GM23338 (cell line): ENCODE measurements at regions not wholly inside any gene's neighbourhood (a gene's known extent, or its start where the extent isn't known, plus 50 kb on each side); places are given as distances from the start of the nearest gene placed in this dataset.

Experiments
- ATAC-seq: fragments of 200-7000 bp; cut with Tn5 transposase; 3 replicates; pipeline ENCODE4 v1.9.1; 2020
- DNase-seq: peaks from one replicate; pipeline ENCODE4 v3.0.0-alpha.2; 2015; ENCODE audit warnings: low spot score
- H2AFZ ChIP-seq: fragments of 200-600 bp; sonication (generic); 2 replicates; pipeline ENCODE4 v1.8.0; 2016; ENCODE audit warnings: antibody characterized with exemption, mild to moderate bottlenecking, moderate library complexity
- H3F3A ChIP-seq: fragments of 200-600 bp; sonication (generic); replicated peaks from 2 replicates; pipeline ENCODE4 v1.8.0; 2017; ENCODE audit warnings: antibody characterized with exemption, mixed run types, low read depth
- H3K27ac ChIP-seq: fragments of 200-600 bp; sonication (generic); 2 replicates; pipeline ENCODE4 v1.6.1; 2016; ENCODE audit warnings: low read depth
- H3K27me3 ChIP-seq: fragments of 200-600 bp; sonication (generic); 2 replicates; pipeline ENCODE4 v1.8.0; 2016; ENCODE audit warnings: mild to moderate bottlenecking, mixed run types, moderate library complexity; ENCODE audit not compliant: insufficient read depth
- H3K36me3 ChIP-seq: fragments of 200-600 bp; sonication (generic); 2 replicates; pipeline ENCODE4 v1.8.0; 2016; ENCODE audit warnings: mild to moderate bottlenecking; ENCODE audit not compliant: insufficient read depth
- H3K4me1 ChIP-seq: fragments of 200-600 bp; sonication (generic); 2 replicates; pipeline ENCODE4 v1.8.0; 2016; ENCODE audit warnings: mild to moderate bottlenecking, moderate library complexity; ENCODE audit not compliant: insufficient read depth
- H3K4me2 ChIP-seq: fragments of 200-600 bp; sonication (generic); 2 replicates; pipeline ENCODE4 v1.7.1; 2017; ENCODE audit warnings: mixed run types
- H3K4me3 ChIP-seq: fragments of 200-600 bp; sonication (generic); 2 replicates; pipeline ENCODE4 v1.6.1; 2016; ENCODE audit warnings: mixed run types
- H3K79me2 ChIP-seq: fragments of 200-600 bp; sonication (generic); replicated peaks from 2 replicates; pipeline ENCODE4 v1.8.0; 2017; ENCODE audit warnings: mild to moderate bottlenecking; ENCODE audit not compliant: insufficient read depth
- H3K9me2 ChIP-seq: fragments of 200-600 bp; sonication (generic); 2 replicates; pipeline ENCODE4 v1.8.0; 2017; ENCODE audit not compliant: insufficient read depth
- H4K20me1 ChIP-seq: fragments of 200-600 bp; sonication (generic); replicated peaks from 2 replicates; pipeline ENCODE4 v1.8.0; 2017; ENCODE audit warnings: mild to moderate bottlenecking; ENCODE audit not compliant: insufficient read depth
- H3K27ac Mint-ChIP-seq: 2 replicates; pipeline ENCODE4 v1.8.0; 2020; ENCODE audit warnings: inconsistent platforms, mild to moderate bottlenecking, moderate library complexity, mixed read lengths
- H3K27me3 Mint-ChIP-seq: 3 replicates; pipeline ENCODE4 v1.8.0; 2022; ENCODE audit warnings: low read depth, mild to moderate bottlenecking, moderate library complexity, mixed read lengths, inconsistent platforms; ENCODE audit not compliant: insufficient read depth, poor library complexity
- H3K36me3 Mint-ChIP-seq: 3 replicates; pipeline ENCODE4 v1.8.0; 2021; ENCODE audit warnings: low read depth, mild to moderate bottlenecking, inconsistent platforms, moderate library complexity, mixed read lengths
- H3K4me1 Mint-ChIP-seq: 3 replicates; pipeline ENCODE4 v1.8.0; 2020; ENCODE audit warnings: mild to moderate bottlenecking, inconsistent platforms, mixed read lengths
- H3K4me3 Mint-ChIP-seq: 3 replicates; pipeline ENCODE4 v1.8.0; 2021; ENCODE audit warnings: moderate library complexity, mild to moderate bottlenecking, inconsistent platforms, mixed read lengths
- H3K9me3 Mint-ChIP-seq: 3 replicates; pipeline ENCODE4 v1.8.0; 2020; ENCODE audit warnings: moderate library complexity, mild to moderate bottlenecking, inconsistent platforms, mixed read lengths
- ETS1 ChIP-seq: IDR thresholded peaks from 2 replicates; pipeline ENCODE4 v1.6.1; 2016; ENCODE audit warnings: antibody characterized with exemption
- EZH2 ChIP-seq: fragments of 200-600 bp; sonication (generic); IDR thresholded peaks from one replicate; pipeline ENCODE4 v1.8.0; 2017; ENCODE audit warnings: antibody characterized with exemption, mild to moderate bottlenecking, low read depth; ENCODE audit not compliant: unreplicated experiment
- JUNB ChIP-seq: IDR thresholded peaks from one replicate; pipeline ENCODE4 v1.6.1; 2016; ENCODE audit warnings: antibody characterized with exemption; ENCODE audit not compliant: unreplicated experiment
- POLR2AphosphoS5 ChIP-seq: IDR thresholded peaks from 2 replicates; pipeline ENCODE4 v1.6.1; 2016; ENCODE audit warnings: antibody characterized with exemption, low read depth
- STAT1 ChIP-seq: IDR thresholded peaks from one replicate; pipeline ENCODE4 v1.6.1; 2016; ENCODE audit warnings: antibody characterized with exemption; ENCODE audit not compliant: unreplicated experiment
- ZNF331 ChIP-seq: fragments of 250-450 bp; sonication (Bioruptor Pico); IDR thresholded peaks from 2 replicates; pipeline ENCODE4 v1.5.0; 2020; ENCODE audit warnings: low read depth, mild to moderate bottlenecking, moderate library complexity
- TF ChIP-seq, protein P1 (sequence below): fragments of 250-450 bp; sonication (Bioruptor Pico); IDR thresholded peaks from 2 replicates; pipeline ENCODE4 v1.5.0; 2020; ENCODE audit warnings: mild to moderate bottlenecking, moderate library complexity
- TF ChIP-seq, protein P2 (sequence below), 2 experiments: fragments of 200-600 bp in 1 of 2; sonication (generic) in 1 of 2; conservative IDR thresholded peaks; 2 replicates each; pipeline versions ENCODE4 v1.5.1 to v1.6.1; 2016 to 2017; ENCODE audit warnings: antibody characterized with exemption in 2 of 2, low read depth in 2 of 2, mild to moderate bottlenecking in 2 of 2, moderate library complexity in 1 of 2

GRCh38 chr7:53458636-53459035 lies 423.2 kb downstream of the POM121L12 start (continued):
- TF ChIP-seq, protein P1, sequence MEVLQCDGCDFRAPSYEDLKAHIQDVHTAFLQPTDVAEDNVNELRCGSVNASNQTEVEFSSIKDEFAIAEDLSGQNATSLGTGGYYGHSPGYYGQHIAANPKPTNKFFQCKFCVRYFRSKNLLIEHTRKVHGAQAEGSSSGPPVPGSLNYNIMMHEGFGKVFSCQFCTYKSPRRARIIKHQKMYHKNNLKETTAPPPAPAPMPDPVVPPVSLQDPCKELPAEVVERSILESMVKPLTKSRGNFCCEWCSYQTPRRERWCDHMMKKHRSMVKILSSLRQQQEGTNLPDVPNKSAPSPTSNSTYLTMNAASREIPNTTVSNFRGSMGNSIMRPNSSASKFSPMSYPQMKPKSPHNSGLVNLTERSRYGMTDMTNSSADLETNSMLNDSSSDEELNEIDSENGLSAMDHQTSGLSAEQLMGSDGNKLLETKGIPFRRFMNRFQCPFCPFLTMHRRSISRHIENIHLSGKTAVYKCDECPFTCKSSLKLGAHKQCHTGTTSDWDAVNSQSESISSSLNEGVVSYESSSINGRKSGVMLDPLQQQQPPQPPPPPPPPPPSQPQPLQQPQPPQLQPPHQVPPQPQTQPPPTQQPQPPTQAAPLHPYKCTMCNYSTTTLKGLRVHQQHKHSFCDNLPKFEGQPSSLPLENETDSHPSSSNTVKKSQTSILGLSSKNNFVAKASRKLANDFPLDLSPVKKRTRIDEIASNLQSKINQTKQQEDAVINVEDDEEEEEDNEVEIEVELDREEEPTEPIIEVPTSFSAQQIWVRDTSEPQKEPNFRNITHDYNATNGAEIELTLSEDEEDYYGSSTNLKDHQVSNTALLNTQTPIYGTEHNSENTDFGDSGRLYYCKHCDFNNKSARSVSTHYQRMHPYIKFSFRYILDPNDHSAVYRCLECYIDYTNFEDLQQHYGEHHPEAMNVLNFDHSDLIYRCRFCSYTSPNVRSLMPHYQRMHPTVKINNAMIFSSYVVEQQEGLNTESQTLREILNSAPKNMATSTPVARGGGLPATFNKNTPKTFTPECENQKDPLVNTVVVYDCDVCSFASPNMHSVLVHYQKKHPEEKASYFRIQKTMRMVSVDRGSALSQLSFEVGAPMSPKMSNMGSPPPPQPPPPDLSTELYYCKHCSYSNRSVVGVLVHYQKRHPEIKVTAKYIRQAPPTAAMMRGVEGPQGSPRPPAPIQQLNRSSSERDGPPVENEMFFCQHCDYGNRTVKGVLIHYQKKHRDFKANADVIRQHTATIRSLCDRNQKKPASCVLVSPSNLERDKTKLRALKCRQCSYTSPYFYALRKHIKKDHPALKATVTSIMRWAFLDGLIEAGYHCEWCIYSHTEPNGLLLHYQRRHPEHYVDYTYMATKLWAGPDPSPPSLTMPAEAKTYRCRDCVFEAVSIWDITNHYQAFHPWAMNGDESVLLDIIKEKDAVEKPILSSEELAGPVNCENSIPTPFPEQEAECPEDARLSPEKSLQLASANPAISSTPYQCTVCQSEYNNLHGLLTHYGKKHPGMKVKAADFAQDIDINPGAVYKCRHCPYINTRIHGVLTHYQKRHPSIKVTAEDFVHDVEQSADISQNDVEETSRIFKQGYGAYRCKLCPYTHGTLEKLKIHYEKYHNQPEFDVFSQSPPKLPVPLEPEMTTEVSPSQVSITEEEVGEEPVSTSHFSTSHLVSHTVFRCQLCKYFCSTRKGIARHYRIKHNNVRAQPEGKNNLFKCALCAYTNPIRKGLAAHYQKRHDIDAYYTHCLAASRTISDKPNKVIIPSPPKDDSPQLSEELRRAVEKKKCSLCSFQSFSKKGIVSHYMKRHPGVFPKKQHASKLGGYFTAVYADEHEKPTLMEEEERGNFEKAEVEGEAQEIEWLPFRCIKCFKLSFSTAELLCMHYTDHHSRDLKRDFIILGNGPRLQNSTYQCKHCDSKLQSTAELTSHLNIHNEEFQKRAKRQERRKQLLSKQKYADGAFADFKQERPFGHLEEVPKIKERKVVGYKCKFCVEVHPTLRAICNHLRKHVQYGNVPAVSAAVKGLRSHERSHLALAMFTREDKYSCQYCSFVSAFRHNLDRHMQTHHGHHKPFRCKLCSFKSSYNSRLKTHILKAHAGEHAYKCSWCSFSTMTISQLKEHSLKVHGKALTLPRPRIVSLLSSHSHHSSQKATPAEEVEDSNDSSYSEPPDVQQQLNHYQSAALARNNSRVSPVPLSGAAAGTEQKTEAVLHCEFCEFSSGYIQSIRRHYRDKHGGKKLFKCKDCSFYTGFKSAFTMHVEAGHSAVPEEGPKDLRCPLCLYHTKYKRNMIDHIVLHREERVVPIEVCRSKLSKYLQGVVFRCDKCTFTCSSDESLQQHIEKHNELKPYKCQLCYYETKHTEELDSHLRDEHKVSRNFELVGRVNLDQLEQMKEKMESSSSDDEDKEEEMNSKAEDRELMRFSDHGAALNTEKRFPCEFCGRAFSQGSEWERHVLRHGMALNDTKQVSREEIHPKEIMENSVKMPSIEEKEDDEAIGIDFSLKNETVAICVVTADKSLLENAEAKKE (CRISPR knock-in tag): no peak
- TF ChIP-seq EZH2 (no peak), ETS1 (no peak), POLR2AphosphoS5 (no peak), JUNB (no peak)

DNA sequence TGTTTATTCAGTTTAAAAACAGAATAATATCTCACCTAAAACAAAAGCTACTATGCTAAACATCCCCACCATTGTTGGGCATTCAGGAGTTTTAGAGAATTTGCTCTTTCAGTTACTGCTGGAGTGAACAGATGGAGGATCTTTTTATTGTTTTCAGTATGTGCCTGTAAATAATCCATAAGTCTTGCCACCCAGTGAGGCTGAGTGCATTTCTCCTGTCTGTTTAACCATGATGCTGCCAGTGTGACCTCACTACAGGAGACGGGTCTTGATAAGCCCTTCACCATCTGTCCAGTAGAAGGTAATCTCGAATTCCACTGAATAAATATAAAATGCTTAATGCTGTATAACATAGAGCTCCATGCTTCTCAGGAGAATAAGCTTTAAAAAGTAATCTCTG lies 430.9 kb downstream of the POM121L12 start:
- no peak overlapping the region for H3K4me3 ChIP-seq
- Mint-ChIP-seq H3K9me3 (no peaks in the 10 kb centered on the region; the same call in 2 of the 3 replicates), H3K36me3 (no peaks in the 10 kb centered on the region), H3K4me3 (no peak overlapping the region), H3K4me1 (no peaks in the 10 kb centered on the region), H3K27ac (no peak overlapping the region), H3K27me3 (no peaks in the 10 kb centered on the region)
- H2AFZ ChIP-seq: no peak overlapping the region
- TF ChIP-seq STAT1: no peak
- TF ChIP-seq, protein P2, sequence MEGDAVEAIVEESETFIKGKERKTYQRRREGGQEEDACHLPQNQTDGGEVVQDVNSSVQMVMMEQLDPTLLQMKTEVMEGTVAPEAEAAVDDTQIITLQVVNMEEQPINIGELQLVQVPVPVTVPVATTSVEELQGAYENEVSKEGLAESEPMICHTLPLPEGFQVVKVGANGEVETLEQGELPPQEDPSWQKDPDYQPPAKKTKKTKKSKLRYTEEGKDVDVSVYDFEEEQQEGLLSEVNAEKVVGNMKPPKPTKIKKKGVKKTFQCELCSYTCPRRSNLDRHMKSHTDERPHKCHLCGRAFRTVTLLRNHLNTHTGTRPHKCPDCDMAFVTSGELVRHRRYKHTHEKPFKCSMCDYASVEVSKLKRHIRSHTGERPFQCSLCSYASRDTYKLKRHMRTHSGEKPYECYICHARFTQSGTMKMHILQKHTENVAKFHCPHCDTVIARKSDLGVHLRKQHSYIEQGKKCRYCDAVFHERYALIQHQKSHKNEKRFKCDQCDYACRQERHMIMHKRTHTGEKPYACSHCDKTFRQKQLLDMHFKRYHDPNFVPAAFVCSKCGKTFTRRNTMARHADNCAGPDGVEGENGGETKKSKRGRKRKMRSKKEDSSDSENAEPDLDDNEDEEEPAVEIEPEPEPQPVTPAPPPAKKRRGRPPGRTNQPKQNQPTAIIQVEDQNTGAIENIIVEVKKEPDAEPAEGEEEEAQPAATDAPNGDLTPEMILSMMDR (conservative IDR thresholded peaks at IDR 0.05; ENCODE audit: low read depth in 2 of 2): no peak
- no peak for TF ChIP-seq ETS1
- TF ChIP-seq ZNF331 (CRISPR knock-in tag): no peak
- no peak for TF ChIP-seq EZH2
- TF ChIP-seq POLR2AphosphoS5: no peak
- H3K36me3 ChIP-seq: no peaks in the 10 kb centered on the region
- H3F3A ChIP-seq: no peaks in the 10 kb centered on the region
- H3K27ac ChIP-seq: no peak overlapping the region
- no peaks in the 10 kb centered on the region for H4K20me1 ChIP-seq
- no peaks in the 10 kb centered on the region for H3K79me2 ChIP-seq
- DNase-seq (no peak), ATAC-seq (no peak)
- H3K27me3 ChIP-seq: no peaks in the 10 kb centered on the region
- no peak overlapping the region for H3K4me2 ChIP-seq
- H3K4me1 ChIP-seq: no peaks in the 10 kb centered on the region
- no peaks in the 10 kb centered on the region for H3K9me2 ChIP-seq
